GM12874 (cell line): ENCODE measurements at regions not wholly inside any gene's neighbourhood (a gene's known extent, or its start where the extent isn't known, plus 50 kb on each side); places are given as distances from the start of the nearest gene placed in this dataset.

Experiments used
- CTCF ChIP-seq: IDR thresholded peaks from 2 replicates; pipeline ENCODE4 v1.5.1; 2011; ENCODE audit warnings: low read depth, mild to moderate bottlenecking, control low read depth, low read length, moderate library complexity; ENCODE audit not compliant: insufficient read depth

GRCh38 chr18:50461251-50461650, 86.4 kb downstream of the SKA1 start:
- TF ChIP-seq CTCF: no peak

- no peak for TF ChIP-seq CTCF
Measured at GRCh38 chr18:50465211-50466153, 90.6 kb downstream of the SKA1 start.

GRCh38 chr18:50466634-50467033, 91.8 kb downstream of the SKA1 start:
- TF ChIP-seq CTCF: no peak

- TF ChIP-seq CTCF: no peak
Measured at GRCh38 chr18:50468807-50469206, 91.1 kb upstream of the MAPK4 start.

GRCh38 chr18:50469380-50469781, 90.5 kb upstream of the MAPK4 start:
- no peak for TF ChIP-seq CTCF

GRCh38 chr18:50472941-50473340, 86.9 kb upstream of the MAPK4 start:
- no peak for TF ChIP-seq CTCF

GRCh38 chr18:50473881-50474280, 86.0 kb upstream of the MAPK4 start:
- no peak for TF ChIP-seq CTCF
